MM.1S (cell line): ENCODE measurements at regions not wholly inside any gene's neighbourhood (a gene's known extent, or its start where the extent isn't known, plus 50 kb on each side); places are given as distances from the start of the nearest gene placed in this dataset.

ENCODE experiments used
- DNase-seq: peaks from one replicate; pipeline ENCODE4 v3.0.0-alpha.2; 2015
- H2AFZ ChIP-seq: fragments of 300-600 bp; sonication (generic); 2 replicates; pipeline ENCODE4 v1.6.0; 2016; ENCODE audit warnings: antibody characterized with exemption, low read length
- H3F3A ChIP-seq: fragments of 300-600 bp; sonication (generic); 2 replicates; pipeline ENCODE4 v1.6.1; 2016; ENCODE audit warnings: mild to moderate bottlenecking, antibody characterized with exemption, low read length, moderate library complexity, mixed read lengths; ENCODE audit not compliant: insufficient read depth
- H3K27ac ChIP-seq: fragments of 300-600 bp; sonication (generic); 2 replicates; pipeline ENCODE4 v1.5.1; 2016; ENCODE audit warnings: mild to moderate bottlenecking, low read length
- H3K27me3 ChIP-seq: fragments of 300-600 bp; sonication (generic); replicated peaks from 2 replicates; pipeline ENCODE4 v1.6.0; 2016; ENCODE audit warnings: low read length; ENCODE audit not compliant: insufficient read depth
- H3K36me3 ChIP-seq: fragments of 300-600 bp; sonication (generic); replicated peaks from 2 replicates; pipeline ENCODE4 v1.6.1; 2016; ENCODE audit warnings: mild to moderate bottlenecking, low read length, mixed read lengths; ENCODE audit not compliant: insufficient read depth
- H3K4me1 ChIP-seq: fragments of 300-600 bp; sonication (generic); 2 replicates; pipeline ENCODE4 v1.6.1; 2016; ENCODE audit warnings: low read length, mixed read lengths
- H3K4me2 ChIP-seq: fragments of 300-600 bp; sonication (generic); 2 replicates; pipeline ENCODE4 v1.6.0; 2016; ENCODE audit warnings: low read depth, low read length
- H3K4me3 ChIP-seq: fragments of 300-600 bp; sonication (generic); 2 replicates; pipeline ENCODE4 v1.5.1; 2016; ENCODE audit warnings: low read length, mixed read lengths
- H3K79me2 ChIP-seq: fragments of 300-600 bp; sonication (generic); 2 replicates; pipeline ENCODE4 v1.6.1; 2016; ENCODE audit warnings: mixed run types, low read length, mixed read lengths
- H3K9ac ChIP-seq: fragments of 300-600 bp; sonication (generic); 2 replicates; pipeline ENCODE4 v1.6.1; 2016; ENCODE audit warnings: low read length, mixed read lengths
- H3K9me2 ChIP-seq: fragments of 300-600 bp; sonication (generic); replicated peaks from 2 replicates; pipeline ENCODE4 v1.6.1; 2016; ENCODE audit warnings: mild to moderate bottlenecking, low read length, mixed read lengths; ENCODE audit not compliant: insufficient read depth
- H3K9me3 ChIP-seq: fragments of 300-600 bp; sonication (generic); replicated peaks from 2 replicates; pipeline ENCODE4 v1.6.1; 2016; ENCODE audit warnings: mild to moderate bottlenecking, low read length, mixed read lengths; ENCODE audit not compliant: insufficient read depth
- H4K20me1 ChIP-seq: fragments of 300-600 bp; sonication (generic); 2 replicates; pipeline ENCODE4 v1.6.1; 2016; ENCODE audit warnings: mild to moderate bottlenecking, low read length, moderate library complexity, mixed read lengths; ENCODE audit not compliant: insufficient read depth
- EZH2 ChIP-seq: fragments of 300-600 bp; sonication (generic); optimal IDR thresholded peaks from 2 replicates; pipeline ENCODE3; 2017; ENCODE audit warnings: low read depth, mild to moderate bottlenecking, antibody characterized with exemption, low read length, mixed read lengths
- EZH2phosphoT487 ChIP-seq: fragments of 300-600 bp; sonication (generic); IDR thresholded peaks from 2 replicates; pipeline ENCODE4 v1.6.1; 2018; ENCODE audit warnings: antibody characterized with exemption, low read length
- TF ChIP-seq, protein P1 (sequence below): fragments of 300-600 bp; sonication (generic); IDR thresholded peaks from 2 replicates; pipeline ENCODE4 v1.5.1; 2016; ENCODE audit warnings: antibody characterized with exemption, low read length, mixed read lengths

DNA sequence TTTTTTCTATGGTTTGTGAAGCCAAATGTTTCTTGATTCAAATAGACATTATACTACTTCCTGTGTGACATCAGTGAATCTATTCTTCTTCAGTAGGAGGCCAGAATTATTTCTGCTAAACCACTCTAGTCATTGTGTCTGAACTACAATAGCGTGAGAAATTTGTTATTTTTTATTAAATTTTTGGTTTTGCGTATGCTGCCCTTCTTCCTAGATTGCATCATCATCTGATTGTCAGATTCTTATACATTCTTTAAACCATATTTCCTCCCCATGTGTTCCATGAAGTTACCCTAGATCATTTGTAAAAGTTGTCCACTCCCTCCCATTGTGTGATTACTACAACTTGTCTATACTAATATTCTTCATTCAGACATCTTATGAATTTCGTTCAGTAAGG lies 187.8 kb upstream of the SPRY2 start:
- Histone ChIP-seq H3K9me3 (no peaks in the 10 kb centered on the region), H3K36me3 (no peaks in the 10 kb centered on the region)
- TF ChIP-seq, protein P1, sequence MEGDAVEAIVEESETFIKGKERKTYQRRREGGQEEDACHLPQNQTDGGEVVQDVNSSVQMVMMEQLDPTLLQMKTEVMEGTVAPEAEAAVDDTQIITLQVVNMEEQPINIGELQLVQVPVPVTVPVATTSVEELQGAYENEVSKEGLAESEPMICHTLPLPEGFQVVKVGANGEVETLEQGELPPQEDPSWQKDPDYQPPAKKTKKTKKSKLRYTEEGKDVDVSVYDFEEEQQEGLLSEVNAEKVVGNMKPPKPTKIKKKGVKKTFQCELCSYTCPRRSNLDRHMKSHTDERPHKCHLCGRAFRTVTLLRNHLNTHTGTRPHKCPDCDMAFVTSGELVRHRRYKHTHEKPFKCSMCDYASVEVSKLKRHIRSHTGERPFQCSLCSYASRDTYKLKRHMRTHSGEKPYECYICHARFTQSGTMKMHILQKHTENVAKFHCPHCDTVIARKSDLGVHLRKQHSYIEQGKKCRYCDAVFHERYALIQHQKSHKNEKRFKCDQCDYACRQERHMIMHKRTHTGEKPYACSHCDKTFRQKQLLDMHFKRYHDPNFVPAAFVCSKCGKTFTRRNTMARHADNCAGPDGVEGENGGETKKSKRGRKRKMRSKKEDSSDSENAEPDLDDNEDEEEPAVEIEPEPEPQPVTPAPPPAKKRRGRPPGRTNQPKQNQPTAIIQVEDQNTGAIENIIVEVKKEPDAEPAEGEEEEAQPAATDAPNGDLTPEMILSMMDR, result no peak
- TF ChIP-seq EZH2 (no peak), EZH2phosphoT487 (no peak)

GRCh38 chr13:80527400-80527799 lies 186.5 kb upstream of the SPRY2 start:
- Histone ChIP-seq H3K4me2 (no peak overlapping the region), H3K4me3 (no peak overlapping the region), H3K9ac (no peak overlapping the region), H3K36me3 (no peaks in the 10 kb centered on the region), H3K9me2 (no peaks in the 10 kb centered on the region), H3K27me3 (no peaks in the 10 kb centered on the region), H3K4me1 (no peaks in the 10 kb centered on the region), H3K79me2 (no peaks in the 10 kb centered on the region), H3K27ac (no peak overlapping the region), H3K9me3 (no peaks in the 10 kb centered on the region), H2AFZ (no peak overlapping the region), H4K20me1 (no peaks in the 10 kb centered on the region), H3F3A (no peaks in the 10 kb centered on the region)
- TF ChIP-seq, protein P1, result no peak
- TF ChIP-seq EZH2 (no peak), EZH2phosphoT487 (no peak)
- DNase-seq, result no peak

More for the DNA sequence above, 187.8 kb upstream of the SPRY2 start:
- DNase-seq, result no peak
- Histone ChIP-seq H3F3A (no peaks in the 10 kb centered on the region), H3K4me2 (no peak overlapping the region), H3K9me2 (no peaks in the 10 kb centered on the region), H3K9ac (no peak overlapping the region), H3K27me3 (no peaks in the 10 kb centered on the region), H2AFZ (no peak overlapping the region), H3K27ac (no peak overlapping the region), H4K20me1 (no peaks in the 10 kb centered on the region), H3K79me2 (no peaks in the 10 kb centered on the region), H3K4me3 (no peak overlapping the region), H3K4me1 (no peaks in the 10 kb centered on the region)

DNA sequence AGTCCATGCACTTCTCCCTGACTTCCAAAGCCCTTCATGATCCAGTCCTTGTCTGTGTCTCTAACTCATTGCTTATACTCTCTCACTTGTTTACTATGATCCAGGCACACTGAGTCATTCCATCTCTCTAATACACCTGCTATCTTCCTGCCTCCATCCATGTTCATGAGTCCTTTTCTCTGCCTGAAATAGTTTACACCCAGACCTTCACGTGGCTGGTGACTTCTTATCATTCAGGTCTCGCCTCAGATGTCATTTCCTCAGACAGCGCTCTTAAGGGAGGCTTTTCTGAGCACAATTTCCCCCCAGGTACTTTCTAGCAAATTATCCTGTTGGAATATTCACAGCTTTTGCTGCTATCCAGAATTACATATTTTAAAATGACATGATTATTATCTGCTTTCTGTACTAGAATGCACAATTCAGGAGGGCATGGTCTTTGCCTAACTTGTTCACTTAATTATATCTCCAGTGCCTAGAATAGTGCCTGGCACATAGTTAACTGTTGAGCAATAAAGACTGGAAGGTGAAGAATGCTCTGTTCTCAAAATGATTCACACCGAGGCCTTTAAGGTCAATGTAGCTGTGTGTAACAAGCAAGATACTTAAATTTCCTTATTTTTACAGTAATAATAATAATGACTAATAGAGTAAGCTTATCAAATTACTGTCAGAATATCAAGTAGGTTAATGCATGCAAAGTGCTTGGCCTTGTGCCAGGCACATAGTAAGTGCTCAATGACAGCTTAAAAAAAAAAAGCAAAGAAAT lies 183.7 kb upstream of the SPRY2 start:
- Histone ChIP-seq H3K4me1 (no peaks in the 10 kb centered on the region), H3K4me2 (no peak overlapping the region), H3K9me3 (no peaks in the 10 kb centered on the region), H3K9me2 (no peaks in the 10 kb centered on the region), H2AFZ (no peak overlapping the region), H4K20me1 (no peaks in the 10 kb centered on the region), H3K9ac (no peak overlapping the region), H3K4me3 (no peak overlapping the region), H3K79me2 (no peaks in the 10 kb centered on the region), H3K27ac (no peak overlapping the region), H3K27me3 (no peaks in the 10 kb centered on the region), H3K36me3 (no peaks in the 10 kb centered on the region), H3F3A (no peaks in the 10 kb centered on the region)
- no peak for DNase-seq
- no peak for TF ChIP-seq EZH2
- TF ChIP-seq, protein P1, result no peak
